Activated T-cell treated with anti-CD3 and anti-CD28 coated beads, Interleukin-2, amount 50 U/mL, for 1 hour (primary cell): ENCODE measurements at regions not wholly inside any gene's neighbourhood (a gene's known extent, or its start where the extent isn't known, plus 50 kb on each side); places are given as distances from the start of the nearest gene placed in this dataset.

Experiments used
- DNase-seq: peaks from one replicate; pipeline ENCODE4 v3.0.0-alpha.2; 2020

DNA sequence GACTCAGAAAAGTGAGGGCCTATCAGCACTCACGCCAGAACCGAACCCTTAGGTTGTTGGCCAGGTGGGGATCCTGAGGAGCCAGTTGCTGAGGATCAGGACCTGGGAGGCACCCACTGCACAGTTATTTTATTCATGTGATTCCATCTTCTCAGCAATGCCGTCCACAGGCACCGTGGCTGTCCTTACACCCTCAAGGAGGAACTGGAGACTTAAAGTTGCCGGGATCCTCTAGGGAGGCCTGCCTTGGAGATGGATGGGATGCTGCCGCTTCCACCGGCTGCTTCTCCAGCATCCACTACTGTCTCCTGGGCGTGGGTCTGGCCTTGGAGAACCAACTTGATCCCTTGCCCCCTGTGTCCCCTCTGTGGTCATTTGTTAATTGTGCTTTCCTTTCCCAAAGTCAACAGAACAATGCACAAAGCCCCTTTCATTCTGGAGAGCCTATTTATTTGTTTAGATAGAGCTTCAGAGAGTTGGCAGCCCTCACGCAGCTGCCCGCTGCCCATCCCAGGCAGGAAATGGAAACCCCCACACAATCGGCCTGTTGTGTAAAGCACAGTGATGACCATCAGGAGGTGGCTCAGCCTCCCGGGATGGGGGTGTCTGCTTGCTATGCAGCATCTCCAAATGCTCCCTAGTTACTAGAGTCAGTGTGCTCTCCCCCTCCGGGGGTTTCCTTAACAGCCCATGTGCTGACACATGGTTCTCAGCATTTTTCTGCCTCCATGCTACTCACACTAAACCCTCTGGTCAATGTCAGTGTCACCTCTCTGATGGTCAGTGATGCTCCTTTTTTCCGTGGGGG, 52.9 kb upstream of the IGFBP3 start:
- DNase-seq = no peak

DNA sequence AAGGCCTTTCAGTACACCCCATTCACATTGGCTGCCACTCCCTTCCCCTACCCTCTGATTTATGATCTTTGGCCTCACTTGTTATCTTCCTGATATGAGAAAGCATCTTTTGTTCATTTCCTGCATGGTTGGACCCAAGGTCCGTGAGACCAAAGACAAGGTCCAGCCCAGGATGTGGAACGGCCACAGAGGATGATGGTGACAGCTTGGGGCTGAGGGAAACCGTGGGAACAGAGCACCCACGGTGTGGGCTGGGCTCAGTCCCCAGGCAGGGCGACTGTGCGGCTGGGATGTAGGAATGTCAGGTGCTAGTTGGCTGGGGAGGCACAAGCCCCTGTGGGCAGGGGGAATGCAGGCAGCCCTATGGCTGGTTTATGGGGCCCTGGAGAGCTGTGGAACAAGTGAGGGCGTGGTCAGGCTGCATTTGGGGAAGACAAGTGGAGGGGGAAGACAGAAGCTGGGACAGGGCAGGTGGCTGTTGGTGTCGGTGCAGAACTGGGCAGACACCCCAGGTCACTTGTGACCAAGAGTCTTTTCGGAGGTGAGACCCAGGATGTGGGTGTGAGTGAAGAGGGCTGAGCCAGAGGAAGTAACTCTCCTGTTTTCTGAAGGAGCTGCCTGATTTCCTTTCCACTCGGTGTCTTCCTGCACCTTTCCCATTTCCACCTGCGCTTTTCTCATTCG, 51.7 kb upstream of the IGFBP3 start:
- DNase-seq = no peak

GRCh38 chr7:45971661-45972175, 50.6 kb upstream of the IGFBP3 start:
- DNase-seq = no peak

- DNase-seq = no peak
These were observed 50.1 kb upstream of the IGFBP3 start for GRCh38 chr7:45971171-45971570.
